Liver (tissue), 3 donors: ENCODE measurements at regions not wholly inside any gene's neighbourhood (a gene's known extent, or its start where the extent isn't known, plus 50 kb on each side); places are given as distances from the start of the nearest gene placed in this dataset.

Experiments used
- FOXA1 ChIP-seq: IDR thresholded peaks from 2 replicates; pipeline ENCODE4 v1.6.1; 2016; ENCODE audit warnings: antibody characterized with exemption
- GABPA ChIP-seq, 2 donors: IDR thresholded peaks in 1 of 2; conservative IDR thresholded peaks in 1 of 2; 2 replicates each; pipeline ENCODE4 v1.6.1; 2016; ENCODE audit warnings: antibody characterized with exemption in 2 of 2, mild to moderate bottlenecking in 1 of 2, moderate library complexity in 1 of 2
- JUND ChIP-seq, 2 donors: IDR thresholded peaks; 2 replicates each; pipeline ENCODE4 v1.6.1; 2016; ENCODE audit warnings: antibody characterized with exemption in 2 of 2
- SP1 ChIP-seq: IDR thresholded peaks from 2 replicates; pipeline ENCODE4 v1.6.1; 2018; ENCODE audit warnings: antibody characterized with exemption, mild to moderate bottlenecking
- TF ChIP-seq, protein P1 (sequence below): fragments of 150-350 bp; IDR thresholded peaks from 2 replicates; pipeline ENCODE4 v1.5.1; 2017; ENCODE audit warnings: improper control_type of control experiment, low read depth, low read length; ENCODE audit not compliant: missing input control
- TF ChIP-seq, protein P2 (sequence below): IDR thresholded peaks from 2 replicates; pipeline ENCODE4 v1.6.1; 2016; ENCODE audit warnings: antibody characterized with exemption
- donor health status: healthy.
- donor health status: healthy.

DNA sequence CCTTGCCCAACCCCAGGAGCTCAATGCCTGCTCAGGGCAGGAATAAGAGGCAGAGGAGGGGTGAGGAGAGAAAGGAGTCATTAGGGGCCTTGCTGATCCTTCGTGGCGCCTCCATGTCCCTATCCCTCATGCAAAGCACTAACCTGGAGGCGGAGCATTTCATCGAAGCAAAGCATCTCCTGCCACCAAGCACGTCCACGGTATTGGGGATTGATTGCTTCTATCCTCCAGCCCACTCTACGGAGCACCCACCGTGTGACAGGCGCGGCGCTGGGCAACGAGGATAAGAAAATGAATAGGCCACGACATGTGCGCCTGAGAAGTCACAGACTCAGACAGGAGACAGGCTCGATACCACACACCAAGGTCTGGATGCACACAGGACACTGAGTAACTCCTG, 67.0 kb downstream of the IGLL1 start:
- TF ChIP-seq SP1 (no peak), GABPA (IDR thresholded peaks at IDR 0.05 in 1 of 2, conservative IDR thresholded peaks at IDR 0.05 in 1 of 2) (no peak), FOXA1 (no peak), JUND (IDR thresholded peaks at IDR 0.05) (no peak)
- TF ChIP-seq, protein P1, sequence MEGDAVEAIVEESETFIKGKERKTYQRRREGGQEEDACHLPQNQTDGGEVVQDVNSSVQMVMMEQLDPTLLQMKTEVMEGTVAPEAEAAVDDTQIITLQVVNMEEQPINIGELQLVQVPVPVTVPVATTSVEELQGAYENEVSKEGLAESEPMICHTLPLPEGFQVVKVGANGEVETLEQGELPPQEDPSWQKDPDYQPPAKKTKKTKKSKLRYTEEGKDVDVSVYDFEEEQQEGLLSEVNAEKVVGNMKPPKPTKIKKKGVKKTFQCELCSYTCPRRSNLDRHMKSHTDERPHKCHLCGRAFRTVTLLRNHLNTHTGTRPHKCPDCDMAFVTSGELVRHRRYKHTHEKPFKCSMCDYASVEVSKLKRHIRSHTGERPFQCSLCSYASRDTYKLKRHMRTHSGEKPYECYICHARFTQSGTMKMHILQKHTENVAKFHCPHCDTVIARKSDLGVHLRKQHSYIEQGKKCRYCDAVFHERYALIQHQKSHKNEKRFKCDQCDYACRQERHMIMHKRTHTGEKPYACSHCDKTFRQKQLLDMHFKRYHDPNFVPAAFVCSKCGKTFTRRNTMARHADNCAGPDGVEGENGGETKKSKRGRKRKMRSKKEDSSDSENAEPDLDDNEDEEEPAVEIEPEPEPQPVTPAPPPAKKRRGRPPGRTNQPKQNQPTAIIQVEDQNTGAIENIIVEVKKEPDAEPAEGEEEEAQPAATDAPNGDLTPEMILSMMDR, result no peak
- TF ChIP-seq, protein P2, sequence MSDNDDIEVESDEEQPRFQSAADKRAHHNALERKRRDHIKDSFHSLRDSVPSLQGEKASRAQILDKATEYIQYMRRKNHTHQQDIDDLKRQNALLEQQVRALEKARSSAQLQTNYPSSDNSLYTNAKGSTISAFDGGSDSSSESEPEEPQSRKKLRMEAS, result no peak
